Lower leg skin (tissue), 3 donors: ENCODE measurements at regions not wholly inside any gene's neighbourhood (a gene's known extent, or its start where the extent isn't known, plus 50 kb on each side); places are given as distances from the start of the nearest gene placed in this dataset.

Source experiments
- POLR2A ChIP-seq, 2 donors: fragments of 450-650 bp; IDR thresholded peaks; one replicate each; pipeline ENCODE4 v1.6.1; 2016 to 2017; ENCODE audit warnings: antibody characterized with exemption in 2 of 2, mild to moderate bottlenecking in 1 of 2, moderate library complexity in 1 of 2
- TF ChIP-seq, protein P1 (sequence below), 3 donors: fragments of 450-650 bp; IDR thresholded peaks; one replicate each; pipeline ENCODE4 v1.5.1; 2016; ENCODE audit warnings: antibody characterized with exemption in 3 of 3, mild to moderate bottlenecking in 3 of 3, moderate library complexity in 2 of 3

GRCh38 chr3:73257186-73257585, 195.7 kb downstream of the EBLN2 start:
- TF ChIP-seq, protein P1, sequence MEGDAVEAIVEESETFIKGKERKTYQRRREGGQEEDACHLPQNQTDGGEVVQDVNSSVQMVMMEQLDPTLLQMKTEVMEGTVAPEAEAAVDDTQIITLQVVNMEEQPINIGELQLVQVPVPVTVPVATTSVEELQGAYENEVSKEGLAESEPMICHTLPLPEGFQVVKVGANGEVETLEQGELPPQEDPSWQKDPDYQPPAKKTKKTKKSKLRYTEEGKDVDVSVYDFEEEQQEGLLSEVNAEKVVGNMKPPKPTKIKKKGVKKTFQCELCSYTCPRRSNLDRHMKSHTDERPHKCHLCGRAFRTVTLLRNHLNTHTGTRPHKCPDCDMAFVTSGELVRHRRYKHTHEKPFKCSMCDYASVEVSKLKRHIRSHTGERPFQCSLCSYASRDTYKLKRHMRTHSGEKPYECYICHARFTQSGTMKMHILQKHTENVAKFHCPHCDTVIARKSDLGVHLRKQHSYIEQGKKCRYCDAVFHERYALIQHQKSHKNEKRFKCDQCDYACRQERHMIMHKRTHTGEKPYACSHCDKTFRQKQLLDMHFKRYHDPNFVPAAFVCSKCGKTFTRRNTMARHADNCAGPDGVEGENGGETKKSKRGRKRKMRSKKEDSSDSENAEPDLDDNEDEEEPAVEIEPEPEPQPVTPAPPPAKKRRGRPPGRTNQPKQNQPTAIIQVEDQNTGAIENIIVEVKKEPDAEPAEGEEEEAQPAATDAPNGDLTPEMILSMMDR (IDR thresholded peaks at IDR 0.05) = no peak
- TF ChIP-seq POLR2A (IDR thresholded peaks at IDR 0.05) = no peak
